Astrocyte of the spinal cord (primary cell): ENCODE measurements at regions not wholly inside any gene's neighbourhood (a gene's known extent, or its start where the extent isn't known, plus 50 kb on each side); places are given as distances from the start of the nearest gene placed in this dataset.

Experiments used
- DNase-seq: peaks from one replicate; pipeline ENCODE4 v3.0.0; 2011; ENCODE audit warnings: low read depth, low spot score
- H3K4me3 ChIP-seq: 2 replicates; pipeline ENCODE4 v1.5.1; 2011; ENCODE audit warnings: low read depth, mild to moderate bottlenecking, low read length, moderate library complexity
- in situ Hi-C: cut with HindIII; loops from 2 replicates; pipeline ENCODE4 v1.10.0; 2017; ENCODE audit warnings: low sequenced_read_pairs
- TF ChIP-seq, protein P1 (sequence below): IDR thresholded peaks from 2 replicates; pipeline ENCODE4 v1.5.1; 2012; ENCODE audit warnings: low read depth, mild to moderate bottlenecking, low read length, inconsistent platforms

- in situ Hi-C loops = no loop called here
- no peak overlapping the region for H3K4me3 ChIP-seq
- peak; percentile 74 for DNase-seq
These were observed 224.9 kb downstream of the IBTK start for GRCh38 chr6:82022614-82023129.

DNA sequence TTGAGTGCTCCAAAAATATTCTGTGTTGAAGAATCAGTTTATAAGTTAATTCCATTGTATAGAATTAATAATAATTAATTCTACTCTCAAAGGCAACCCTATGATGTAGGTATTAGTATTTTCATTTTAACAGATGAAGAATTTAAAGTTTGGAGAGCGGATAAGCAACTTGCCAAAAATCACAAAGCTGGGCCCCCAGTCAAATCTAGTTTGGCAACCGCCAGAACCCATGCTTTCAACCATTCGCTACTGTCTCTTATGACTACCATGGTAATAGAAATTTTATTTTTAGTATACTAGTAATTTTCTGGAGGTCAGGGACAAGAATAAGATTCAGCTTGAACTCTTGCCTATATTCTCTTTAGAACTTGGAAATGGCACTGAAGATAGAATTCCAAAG lies 229.8 kb downstream of the IBTK start:
- no peak overlapping the region for H3K4me3 ChIP-seq
- TF ChIP-seq, protein P1, sequence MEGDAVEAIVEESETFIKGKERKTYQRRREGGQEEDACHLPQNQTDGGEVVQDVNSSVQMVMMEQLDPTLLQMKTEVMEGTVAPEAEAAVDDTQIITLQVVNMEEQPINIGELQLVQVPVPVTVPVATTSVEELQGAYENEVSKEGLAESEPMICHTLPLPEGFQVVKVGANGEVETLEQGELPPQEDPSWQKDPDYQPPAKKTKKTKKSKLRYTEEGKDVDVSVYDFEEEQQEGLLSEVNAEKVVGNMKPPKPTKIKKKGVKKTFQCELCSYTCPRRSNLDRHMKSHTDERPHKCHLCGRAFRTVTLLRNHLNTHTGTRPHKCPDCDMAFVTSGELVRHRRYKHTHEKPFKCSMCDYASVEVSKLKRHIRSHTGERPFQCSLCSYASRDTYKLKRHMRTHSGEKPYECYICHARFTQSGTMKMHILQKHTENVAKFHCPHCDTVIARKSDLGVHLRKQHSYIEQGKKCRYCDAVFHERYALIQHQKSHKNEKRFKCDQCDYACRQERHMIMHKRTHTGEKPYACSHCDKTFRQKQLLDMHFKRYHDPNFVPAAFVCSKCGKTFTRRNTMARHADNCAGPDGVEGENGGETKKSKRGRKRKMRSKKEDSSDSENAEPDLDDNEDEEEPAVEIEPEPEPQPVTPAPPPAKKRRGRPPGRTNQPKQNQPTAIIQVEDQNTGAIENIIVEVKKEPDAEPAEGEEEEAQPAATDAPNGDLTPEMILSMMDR = no peak
- no peak for DNase-seq
- in situ Hi-C loops = no loop called here

More at GRCh38 chr6:82022614-82023129, 224.9 kb downstream of the IBTK start:
- TF ChIP-seq, protein P1 = no peak

GRCh38 chr6:82017288-82017687 lies 230.3 kb downstream of the IBTK start:
- in situ Hi-C loops = no loop called here
- TF ChIP-seq, protein P1 = no peak
- no peak overlapping the region for H3K4me3 ChIP-seq
- DNase-seq = peak; percentile 82

DNA sequence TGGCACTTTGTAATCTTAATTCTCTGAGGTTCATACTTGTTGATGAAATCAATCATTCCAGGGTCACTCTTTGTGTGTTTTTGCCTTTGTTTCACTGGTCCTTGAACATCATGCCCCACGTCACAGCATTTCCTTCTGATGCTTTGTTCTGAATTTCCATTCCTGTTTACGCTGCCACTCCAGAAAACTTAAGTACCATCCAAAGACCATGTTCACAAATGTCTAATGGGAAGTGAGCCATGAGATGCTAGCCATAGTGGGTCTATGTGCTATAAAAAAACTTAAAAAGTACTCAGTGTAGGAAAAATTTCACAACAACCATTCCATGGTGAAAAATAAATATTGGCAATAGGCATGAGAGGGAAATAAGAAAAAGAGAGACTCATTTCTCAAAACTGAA lies 232.0 kb downstream of the IBTK start:
- in situ Hi-C loops = no loop called here
- TF ChIP-seq, protein P1 = no peak
- no peak for DNase-seq
- no peak overlapping the region for H3K4me3 ChIP-seq

DNA sequence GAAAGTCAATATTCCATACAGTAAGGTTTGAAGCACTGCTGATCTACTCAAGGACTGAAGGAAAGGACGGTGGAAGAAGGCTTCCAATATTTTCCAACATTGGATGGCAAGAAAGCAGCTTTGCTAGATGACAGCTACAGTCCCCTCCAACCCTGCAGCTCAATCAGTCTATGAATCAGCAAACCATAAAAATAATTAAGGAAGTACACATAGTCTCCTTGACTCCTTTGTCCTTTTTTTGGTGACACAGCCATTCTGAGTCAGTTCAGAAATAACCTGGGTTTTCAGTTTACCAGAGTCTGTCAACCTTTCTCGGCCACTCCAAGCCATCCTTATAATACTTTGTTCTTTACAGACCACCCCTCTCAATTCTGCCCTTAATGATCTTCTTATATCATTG lies 232.5 kb downstream of the IBTK start:
- peak; percentile 28 for DNase-seq
- in situ Hi-C loops = no loop called here
- no peak overlapping the region for H3K4me3 ChIP-seq
- TF ChIP-seq, protein P1 = no peak

GRCh38 chr6:82013561-82014530 lies 233.7 kb downstream of the IBTK start:
- in situ Hi-C loops = no loop called here
- TF ChIP-seq, protein P1 = no peak
- no peak overlapping the region for H3K4me3 ChIP-seq
- peak; percentile 81 for DNase-seq
